Stimulated activated CD4-positive, alpha-beta T cell treated with anti-CD3 and anti-CD28 coated beads, Interleukin-2, amount 100 ng/mL, for 24 hours (primary cell): ENCODE measurements at regions not wholly inside any gene's neighbourhood (a gene's known extent, or its start where the extent isn't known, plus 50 kb on each side); places are given as distances from the start of the nearest gene placed in this dataset.
"Not testable (repeated sequence)": the region's sequence is repeated elsewhere in the genome, so short reads cannot be mapped to it uniquely, and the experiment has no call there.

Experiments used
- DNase-seq, 2 donors: peaks; one replicate each; pipeline ENCODE4 v3.0.0-alpha.2; 2020

- not testable (repeated sequence) for DNase-seq
Measured at GRCh38 chr2:113386780-113387433, 50.6 kb upstream of the ZNG1B start.

GRCh38 chr2:113379621-113380020 lies 57.9 kb upstream of the ZNG1B start:
- not testable (repeated sequence) for DNase-seq

- no peak for DNase-seq
Measured at GRCh38 chr2:113376913-113377445, 60.5 kb upstream of the ZNG1B start.

- no peak for DNase-seq
Measured at GRCh38 chr2:113376253-113376912, 61.1 kb upstream of the ZNG1B start.

GRCh38 chr2:113374857-113375256 lies 62.6 kb upstream of the ZNG1B start:
- not testable (repeated sequence) for DNase-seq

GRCh38 chr2:113372258-113372834 lies 65.1 kb upstream of the ZNG1B start:
- not testable (repeated sequence) for DNase-seq

- peak; percentile 55 to 64 for DNase-seq
Measured at GRCh38 chr2:113370478-113371091, 66.9 kb upstream of the ZNG1B start.

- no peak for DNase-seq
Measured at GRCh38 chr2:113370030-113370429, 67.5 kb upstream of the ZNG1B start.

- not testable (repeated sequence) for DNase-seq
Measured at GRCh38 chr2:113368581-113368980, 68.9 kb upstream of the ZNG1B start.

DNA sequence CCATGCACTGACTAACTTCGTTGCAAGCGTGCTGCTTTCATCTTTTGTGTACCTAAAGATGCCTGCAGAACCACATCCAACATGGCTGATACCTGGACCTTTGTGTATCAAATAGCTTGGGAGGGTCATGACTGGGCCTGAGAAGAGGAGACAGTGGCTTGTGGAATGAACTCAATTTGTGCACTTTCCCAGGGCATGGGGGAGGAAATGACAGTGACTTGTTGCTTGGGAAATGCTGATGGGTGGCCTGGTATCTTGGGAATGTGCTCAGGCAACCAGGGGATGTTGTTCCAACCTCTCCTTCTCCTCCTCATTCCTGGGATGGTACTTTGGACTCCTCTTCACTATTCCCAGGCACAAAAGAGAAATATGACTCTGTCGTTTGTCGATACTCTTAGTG lies 70.7 kb upstream of the ZNG1B start:
- DNase-seq: not testable (repeated sequence)

- not testable (repeated sequence) for DNase-seq
Measured at GRCh38 chr2:113365791-113366190, 71.7 kb upstream of the ZNG1B start.

- not testable (repeated sequence) for DNase-seq
Measured at GRCh38 chr2:113365290-113365689, 72.2 kb upstream of the ZNG1B start.

DNA sequence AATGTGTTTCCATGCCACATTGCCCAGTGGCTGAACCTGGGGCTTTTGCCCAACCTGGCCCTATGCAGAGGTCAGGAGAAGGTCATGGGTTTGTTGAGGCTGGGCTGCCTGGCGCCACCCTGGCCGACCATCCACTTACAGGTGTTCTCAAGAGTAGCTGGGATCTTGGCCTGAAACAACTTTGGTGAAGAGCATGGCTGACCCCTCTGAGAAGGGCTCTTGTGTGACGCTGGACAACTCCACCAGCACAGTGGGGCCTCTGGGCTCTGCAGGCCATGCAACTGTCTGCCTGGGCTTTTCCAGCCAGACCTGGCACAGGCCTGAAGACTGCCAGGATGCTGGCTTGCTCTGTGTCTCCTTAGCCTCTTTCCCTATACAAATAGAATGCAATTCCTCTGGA lies 76.4 kb upstream of the ZNG1B start:
- no peak for DNase-seq

DNA sequence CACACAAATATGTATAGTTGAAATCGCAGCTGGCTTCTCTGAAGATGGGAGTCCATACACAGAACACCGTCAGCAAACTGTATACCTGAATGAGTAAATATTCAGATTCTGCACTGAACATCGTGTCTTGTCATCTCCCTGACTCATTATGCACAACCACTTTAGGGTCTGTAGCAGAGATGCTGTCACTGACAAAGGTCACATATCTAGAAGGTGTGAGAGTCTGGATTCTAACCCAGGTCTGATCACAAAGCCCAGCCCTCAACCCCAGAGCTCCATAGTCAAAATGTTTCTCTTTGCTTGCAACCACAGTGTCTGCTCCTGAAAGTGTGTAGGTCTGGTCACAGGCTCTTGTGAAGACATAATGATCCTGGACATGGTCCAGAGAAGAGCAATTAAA lies 78.3 kb upstream of the PAX8 start:
- no peak for DNase-seq

GRCh38 chr2:113356284-113356683 lies 77.6 kb upstream of the PAX8 start:
- DNase-seq: not testable (repeated sequence)

- DNase-seq: not testable (repeated sequence)
Measured at GRCh38 chr2:113355339-113356015, 76.8 kb upstream of the PAX8 start.

- DNase-seq: no peak
Measured at GRCh38 chr2:113351375-113352355, 72.9 kb upstream of the PAX8 start.

- not testable (repeated sequence) for DNase-seq
Measured at GRCh38 chr2:113343800-113344199, 65.1 kb upstream of the PAX8 start.

- DNase-seq: no peak
Measured at GRCh38 chr2:113342650-113343049, 63.9 kb upstream of the PAX8 start.

DNA sequence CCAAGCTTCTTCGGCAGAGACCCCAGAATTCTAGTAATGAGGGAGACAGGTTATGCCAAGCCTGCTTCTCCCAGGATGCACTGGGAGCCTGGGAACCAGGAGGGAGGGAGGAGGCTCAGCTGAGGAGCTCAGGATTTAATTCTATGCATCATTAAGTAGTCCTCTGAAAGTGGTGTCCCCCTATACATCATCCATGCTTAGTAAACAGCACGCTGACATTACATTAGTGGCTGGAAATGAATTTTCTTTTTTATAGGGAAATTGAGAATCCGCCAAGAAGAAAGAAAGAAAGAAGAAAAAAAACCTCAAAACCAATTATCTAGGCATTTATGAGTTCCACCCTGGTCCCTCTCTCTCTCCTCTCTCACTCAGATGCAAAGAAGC lies 63.1 kb upstream of the PAX8 start:
- DNase-seq: not testable (repeated sequence)

- no peak for DNase-seq
Measured at GRCh38 chr2:113341191-113341869, 62.6 kb upstream of the PAX8 start.
